ENCODE measurements at regions not wholly inside any gene's neighbourhood (a gene's known extent, or its start where the extent isn't known, plus 50 kb on each side); places are given as distances from the start of the nearest gene placed in this dataset.

- DNase-seq (ENCODE audit: low read depth in 3 of 3), result no peak
These were observed 62.9 kb upstream of the CHRDL1 start for GRCh38 chrX:110858565-110858964.

- no peak for DNase-seq (ENCODE audit: low read depth in 3 of 3)
These were observed 58.0 kb upstream of the CHRDL1 start for GRCh38 chrX:110853610-110854009.

GRCh38 chrX:110852180-110852579 lies 56.6 kb upstream of the CHRDL1 start:
- DNase-seq (ENCODE audit: low read depth in 3 of 3), result no peak

- DNase-seq (ENCODE audit: low read depth in 3 of 3), result no peak
These were observed 56.2 kb upstream of the CHRDL1 start for GRCh38 chrX:110851780-110852179.

GRCh38 chrX:110847334-110847733 lies 51.7 kb upstream of the CHRDL1 start:
- DNase-seq (ENCODE audit: low read depth in 3 of 3), result no peak

GRCh38 chrX:110846071-110846470 lies 50.5 kb upstream of the CHRDL1 start:
- no peak for DNase-seq (ENCODE audit: low read depth in 3 of 3)

Data from stimulated activated CD4-positive, alpha-beta T cell treated with anti-CD3 and anti-CD28 coated beads, TNF-alpha, amount 100 ng/mL, for 24 hours (primary cell).